ENCODE measurements at regions not wholly inside any gene's neighbourhood (a gene's known extent, or its start where the extent isn't known, plus 50 kb on each side); places are given as distances from the start of the nearest gene placed in this dataset.

DNA sequence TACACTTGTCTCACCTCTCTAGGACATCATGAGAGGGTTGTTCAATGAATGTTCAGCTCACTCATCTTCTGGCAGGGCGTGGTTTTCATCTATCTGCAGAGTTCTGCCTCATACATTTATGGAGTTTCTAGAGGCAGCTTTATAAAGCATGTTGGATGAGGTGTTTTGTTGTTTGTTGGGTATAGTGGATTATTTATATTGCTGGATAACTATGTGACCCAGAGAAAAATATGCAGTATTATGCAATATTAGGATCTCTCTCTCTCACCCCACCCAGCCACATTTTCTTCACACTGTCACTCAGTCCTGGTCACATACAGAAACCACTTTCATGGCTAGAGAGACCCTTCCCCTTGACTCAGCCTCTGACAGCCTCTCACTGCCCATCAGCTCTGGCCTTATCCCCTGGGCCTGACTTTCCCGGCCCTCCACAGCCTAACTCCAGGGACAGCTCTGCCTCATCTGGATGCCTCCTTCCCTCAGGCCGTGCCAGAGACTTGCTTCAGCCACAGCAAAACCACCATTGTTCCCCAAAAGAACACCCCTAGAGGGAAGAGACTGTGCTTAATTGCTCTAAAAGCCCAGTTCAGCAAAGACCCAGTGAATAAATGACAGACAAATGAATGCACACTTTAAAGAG lies 260.3 kb downstream of the MYCN start:
- TF ChIP-seq, protein P1, sequence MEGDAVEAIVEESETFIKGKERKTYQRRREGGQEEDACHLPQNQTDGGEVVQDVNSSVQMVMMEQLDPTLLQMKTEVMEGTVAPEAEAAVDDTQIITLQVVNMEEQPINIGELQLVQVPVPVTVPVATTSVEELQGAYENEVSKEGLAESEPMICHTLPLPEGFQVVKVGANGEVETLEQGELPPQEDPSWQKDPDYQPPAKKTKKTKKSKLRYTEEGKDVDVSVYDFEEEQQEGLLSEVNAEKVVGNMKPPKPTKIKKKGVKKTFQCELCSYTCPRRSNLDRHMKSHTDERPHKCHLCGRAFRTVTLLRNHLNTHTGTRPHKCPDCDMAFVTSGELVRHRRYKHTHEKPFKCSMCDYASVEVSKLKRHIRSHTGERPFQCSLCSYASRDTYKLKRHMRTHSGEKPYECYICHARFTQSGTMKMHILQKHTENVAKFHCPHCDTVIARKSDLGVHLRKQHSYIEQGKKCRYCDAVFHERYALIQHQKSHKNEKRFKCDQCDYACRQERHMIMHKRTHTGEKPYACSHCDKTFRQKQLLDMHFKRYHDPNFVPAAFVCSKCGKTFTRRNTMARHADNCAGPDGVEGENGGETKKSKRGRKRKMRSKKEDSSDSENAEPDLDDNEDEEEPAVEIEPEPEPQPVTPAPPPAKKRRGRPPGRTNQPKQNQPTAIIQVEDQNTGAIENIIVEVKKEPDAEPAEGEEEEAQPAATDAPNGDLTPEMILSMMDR (IDR thresholded peaks at IDR 0.05) = no peak
- no peak for TF ChIP-seq POLR2A (IDR thresholded peaks at IDR 0.05)
